ENCODE measurements at regions not wholly inside any gene's neighbourhood (a gene's known extent, or its start where the extent isn't known, plus 50 kb on each side); places are given as distances from the start of the nearest gene placed in this dataset.

GRCh38 chrX:55149242-55149641 lies 60.4 kb downstream of the PAGE2 start:
- DNase-seq: no peak

GRCh38 chrX:55151199-55151598 lies 62.4 kb downstream of the PAGE2 start:
- intact Hi-C loops (cut with DNase I; ENCODE audit: low total_unique reads): no loop called here
- Histone ChIP-seq H3K4me3 (no peak overlapping the region), H3K27ac (no peak overlapping the region), H3K9me3 (no peaks in the 10 kb centered on the region), H3K36me3 (peaks cover 0 to 4% (median 0%) of the 10 kb centered on the region in 4 donors), H3K27me3 (no peaks in the 10 kb centered on the region), H3K4me1 (no peaks in the 10 kb centered on the region)
- TF ChIP-seq EP300 (IDR thresholded peaks at IDR 0.05) (no peak), POLR2AphosphoS5 (IDR thresholded peaks at IDR 0.05) (no peak), POLR2A (IDR thresholded peaks at IDR 0.05) (no peak)
- TF ChIP-seq, protein P1, sequence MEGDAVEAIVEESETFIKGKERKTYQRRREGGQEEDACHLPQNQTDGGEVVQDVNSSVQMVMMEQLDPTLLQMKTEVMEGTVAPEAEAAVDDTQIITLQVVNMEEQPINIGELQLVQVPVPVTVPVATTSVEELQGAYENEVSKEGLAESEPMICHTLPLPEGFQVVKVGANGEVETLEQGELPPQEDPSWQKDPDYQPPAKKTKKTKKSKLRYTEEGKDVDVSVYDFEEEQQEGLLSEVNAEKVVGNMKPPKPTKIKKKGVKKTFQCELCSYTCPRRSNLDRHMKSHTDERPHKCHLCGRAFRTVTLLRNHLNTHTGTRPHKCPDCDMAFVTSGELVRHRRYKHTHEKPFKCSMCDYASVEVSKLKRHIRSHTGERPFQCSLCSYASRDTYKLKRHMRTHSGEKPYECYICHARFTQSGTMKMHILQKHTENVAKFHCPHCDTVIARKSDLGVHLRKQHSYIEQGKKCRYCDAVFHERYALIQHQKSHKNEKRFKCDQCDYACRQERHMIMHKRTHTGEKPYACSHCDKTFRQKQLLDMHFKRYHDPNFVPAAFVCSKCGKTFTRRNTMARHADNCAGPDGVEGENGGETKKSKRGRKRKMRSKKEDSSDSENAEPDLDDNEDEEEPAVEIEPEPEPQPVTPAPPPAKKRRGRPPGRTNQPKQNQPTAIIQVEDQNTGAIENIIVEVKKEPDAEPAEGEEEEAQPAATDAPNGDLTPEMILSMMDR (IDR thresholded peaks at IDR 0.05): no peak
- DNase-seq: no peak
- 25 to 72% (median 59%) methylated on average over 5 of the region's 5 CpGs for WGBS, 5 donors

More at GRCh38 chrX:55149242-55149641, 60.4 kb downstream of the PAGE2 start:
- Histone ChIP-seq H3K9me3 (no peaks in the 10 kb centered on the region), H3K27me3 (no peaks in the 10 kb centered on the region), H3K4me3 (no peak overlapping the region), H3K36me3 (peaks cover 0 to 16% (median 2%) of the 10 kb centered on the region in 4 donors), H3K4me1 (no peaks in the 10 kb centered on the region), H3K27ac (no peak overlapping the region)
- no peak for TF ChIP-seq POLR2A (IDR thresholded peaks at IDR 0.05)
- TF ChIP-seq POLR2AphosphoS5 (IDR thresholded peaks at IDR 0.05): no peak
- TF ChIP-seq, protein P1 (IDR thresholded peaks at IDR 0.05): no peak
- no peak for TF ChIP-seq EP300 (IDR thresholded peaks at IDR 0.05)
- WGBS, 5 donors: 24 to 52% (median 49%) methylated on average over 3 of the region's 3 CpGs
- intact Hi-C loops (cut with DNase I; ENCODE audit: low total_unique reads): no loop called here

- Histone ChIP-seq H3K27me3 (no peaks in the 10 kb centered on the region), H3K4me1 (peaks cover 0 to 6% (median 0%) of the 10 kb centered on the region in 4 donors), H3K4me3 (no peak overlapping the region), H3K9me3 (peaks cover 0 to 11% (median 0%) of the 10 kb centered on the region in 4 donors), H3K36me3 (peaks cover 0 to 4% (median 0%) of the 10 kb centered on the region in 4 donors), H3K27ac (peak overlapping the region in 2 of 5 donors; percentile 87 to 89)
- TF ChIP-seq EP300 (IDR thresholded peaks at IDR 0.05) (no peak), POLR2AphosphoS5 (IDR thresholded peaks at IDR 0.05) (no peak)
- TF ChIP-seq, protein P1 (IDR thresholded peaks at IDR 0.05): no peak
- intact Hi-C loops (cut with DNase I; ENCODE audit: low total_unique reads): no loop called here
- WGBS, 5 donors: 26 to 52% (median 47%) methylated on average over 3 of the region's 3 CpGs
- DNase-seq: no peak
Observed at GRCh38 chrX:55159551-55159950, 60.6 kb upstream of the PAGE5 start.

DNA sequence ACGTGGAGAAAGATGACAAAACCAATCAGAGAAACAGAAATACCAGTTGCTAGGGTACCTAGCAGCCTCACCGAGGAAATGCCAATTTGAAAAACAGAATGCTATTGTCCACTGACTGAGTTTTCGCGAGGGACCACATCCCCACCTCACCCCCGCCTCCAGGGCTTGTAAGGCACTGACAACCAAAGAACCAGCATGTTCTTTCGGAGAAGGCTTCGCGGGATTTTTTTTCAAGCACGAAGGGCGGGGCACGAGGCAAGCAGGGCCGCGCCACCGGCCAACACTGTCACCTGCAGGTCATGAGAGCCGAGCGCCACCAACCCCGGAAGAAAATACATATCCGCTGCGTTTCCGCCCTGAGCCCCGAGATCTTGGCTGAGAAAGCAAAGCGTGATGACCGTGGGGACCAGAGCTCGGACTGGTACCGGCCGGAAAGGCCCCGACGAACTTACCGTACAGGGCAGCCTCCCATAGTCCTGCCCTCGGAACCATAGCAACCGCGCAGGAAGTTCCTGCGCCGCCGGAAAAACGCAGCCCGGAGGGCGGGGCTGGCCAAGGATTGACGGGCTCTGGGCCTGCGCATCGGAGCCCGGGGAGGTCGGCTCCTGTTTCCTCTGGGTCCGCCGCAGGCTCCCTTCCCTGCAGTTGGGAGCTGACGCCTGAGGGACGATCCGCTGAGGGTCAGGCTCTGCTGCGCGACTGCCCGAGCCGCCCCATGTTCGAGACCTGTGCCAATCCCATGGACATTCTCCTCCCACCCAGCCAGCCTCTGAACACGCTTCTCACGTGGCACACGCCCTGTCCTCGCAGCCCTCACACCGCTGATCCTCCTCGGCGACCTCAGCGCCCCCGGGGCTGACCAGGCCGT lies 59.2 kb upstream of the PAGE5 start:
- peak overlapping the region; percentile 50 to 57 (median 52) for H3K4me3 ChIP-seq
- peak; percentile 53 to 84 (median 81) for TF ChIP-seq POLR2AphosphoS5 (IDR thresholded peaks at IDR 0.05)
- TF ChIP-seq, protein P1 (IDR thresholded peaks at IDR 0.05): peak in 3 of 7 experiments; percentile 5 to 69 (median 28)
- no peak for TF ChIP-seq EP300 (IDR thresholded peaks at IDR 0.05)
- TF ChIP-seq POLR2A (IDR thresholded peaks at IDR 0.05): peak in 1 of 4 donors; percentile 35
- 0 to 40% (median 6%) methylated on average over 26 to 63 of the region's 63 CpGs for WGBS, 5 donors
- intact Hi-C loops (cut with DNase I; ENCODE audit: low total_unique reads): no loop called here
- H3K9me3 ChIP-seq: peaks cover 0 to 11% (median 0%) of the 10 kb centered on the region in 4 donors
- no peaks in the 10 kb centered on the region for H3K36me3 ChIP-seq
- H3K27me3 ChIP-seq: no peaks in the 10 kb centered on the region
- H3K4me1 ChIP-seq: peaks cover 0 to 6% (median 0%) of the 10 kb centered on the region in 4 donors
- peak; percentile 88 to 96 for DNase-seq
- peak overlapping the region; percentile 87 to 90 (median 87) for H3K27ac ChIP-seq
